CD14-positive monocyte (primary cell): ENCODE measurements at regions not wholly inside any gene's neighbourhood (a gene's known extent, or its start where the extent isn't known, plus 50 kb on each side); places are given as distances from the start of the nearest gene placed in this dataset.

Source experiments
- DNase-seq, 3 donors: peaks; one replicate each; pipeline ENCODE4 v3.0.0-alpha.2; 2011 to 2022
- H2AFZ ChIP-seq: 2 replicates; pipeline ENCODE4 v1.6.0; 2012; ENCODE audit warnings: mild to moderate bottlenecking, low read depth, low read length, inconsistent platforms; ENCODE audit not compliant: insufficient read depth, poor library complexity, severe bottlenecking
- H3K27ac ChIP-seq, 2 donors: 1 replicate in 1 of 2; 2 replicates in 1 of 2; pipeline ENCODE4 v1.5.1; 2012 to 2013; ENCODE audit warnings: low read length in 2 of 2, control low read depth in 1 of 2, inconsistent platforms in 1 of 2, low read depth in 1 of 2, mild to moderate bottlenecking in 1 of 2
- H3K27me3 ChIP-seq, 2 donors: one replicate each; pipeline versions ENCODE4 v1.6.0 to v1.6.1; 2011 to 2013; ENCODE audit warnings: low read length in 2 of 2; ENCODE audit not compliant: control insufficient read depth in 2 of 2, insufficient read depth in 2 of 2
- H3K36me3 ChIP-seq, 2 donors: replicated peaks in 1 of 2; 1 replicate in 1 of 2; 2 replicates in 1 of 2; pipeline versions ENCODE4 v1.5.1 to v1.6.1; 2012 to 2013; ENCODE audit warnings: low read length in 2 of 2, control low read depth in 1 of 2, inconsistent platforms in 1 of 2, mild to moderate bottlenecking in 1 of 2; ENCODE audit not compliant: insufficient read depth in 2 of 2, control insufficient read depth in 1 of 2
- H3K4me1 ChIP-seq, 2 donors: 1 replicate in 1 of 2; 2 replicates in 1 of 2; pipeline versions ENCODE4 v1.5.1 to v1.6.1; 2012 to 2013; ENCODE audit warnings: low read length in 2 of 2, control low read depth in 1 of 2, inconsistent platforms in 1 of 2, mild to moderate bottlenecking in 1 of 2, moderate library complexity in 1 of 2; ENCODE audit not compliant: insufficient read depth in 2 of 2, control insufficient read depth in 1 of 2
- H3K4me2 ChIP-seq: replicated peaks from 2 replicates; pipeline ENCODE3; 2012; ENCODE audit warnings: low read length, moderate library complexity, mild to moderate bottlenecking; ENCODE audit not compliant: poor library complexity, severe bottlenecking; ENCODE audit errors: extremely low read depth
- H3K4me3 ChIP-seq, 3 experiments: fragments of 200-600 bp in 1 of 3; sonication (generic) in 1 of 3; replicated peaks in 1 of 3; 1 replicate in 2 of 3; 2 replicates in 1 of 3; pipeline ENCODE4 v1.5.1; 2011 to 2013; ENCODE audit warnings: low read length in 3 of 3, mild to moderate bottlenecking in 3 of 3, control low read depth in 2 of 3, low read depth in 2 of 3, inconsistent platforms in 1 of 3, moderate library complexity in 1 of 3
- H3K79me2 ChIP-seq: 2 replicates; pipeline ENCODE4 v1.6.0; 2012; ENCODE audit warnings: mild to moderate bottlenecking, control low read depth, inconsistent platforms, low read length, moderate library complexity; ENCODE audit not compliant: insufficient read depth
- H3K9ac ChIP-seq: 2 replicates; pipeline ENCODE4 v1.6.0; 2017; ENCODE audit warnings: low read length, mild to moderate bottlenecking; ENCODE audit not compliant: insufficient read depth, poor library complexity, severe bottlenecking
- H3K9me3 ChIP-seq, 2 donors: replicated peaks in 1 of 2; 1 replicate in 1 of 2; 2 replicates in 1 of 2; pipeline versions ENCODE4 v1.5.1 to v1.6.1; 2012 to 2013; ENCODE audit warnings: low read length in 2 of 2, control low read depth in 1 of 2; ENCODE audit not compliant: control insufficient read depth in 1 of 2, insufficient read depth in 1 of 2
- H4K20me1 ChIP-seq: 2 replicates; pipeline ENCODE4 v1.6.0; 2012; ENCODE audit warnings: mild to moderate bottlenecking, low read length, control low read depth, moderate library complexity; ENCODE audit not compliant: insufficient read depth
- H3K27ac Mint-ChIP-seq, 7 donors: one replicate each; pipeline ENCODE4 v1.8.0; 2020; ENCODE audit warnings: mild to moderate bottlenecking in 7 of 7, mixed read lengths in 7 of 7, moderate library complexity in 6 of 7, inconsistent platforms in 2 of 7
- H3K27me3 Mint-ChIP-seq, 3 donors: one replicate each; pipeline ENCODE4 v1.8.0; 2021 to 2022; ENCODE audit warnings: low read depth in 3 of 3, mild to moderate bottlenecking in 3 of 3, mixed read lengths in 3 of 3, moderate library complexity in 3 of 3, inconsistent platforms in 1 of 3
- H3K36me3 Mint-ChIP-seq, 2 donors: one replicate each; pipeline ENCODE4 v1.8.0; 2020; ENCODE audit warnings: mixed read lengths in 2 of 2, inconsistent platforms in 1 of 2, mild to moderate bottlenecking in 1 of 2
- H3K4me1 Mint-ChIP-seq: one replicate; pipeline ENCODE4 v1.8.0; 2020; ENCODE audit warnings: mild to moderate bottlenecking, mixed read lengths
- H3K4me3 Mint-ChIP-seq, 2 donors: one replicate each; pipeline ENCODE4 v1.8.0; 2020; ENCODE audit warnings: mild to moderate bottlenecking in 2 of 2, mixed read lengths in 2 of 2, moderate library complexity in 1 of 2
- H3K9me3 Mint-ChIP-seq, 7 donors: one replicate each; pipeline ENCODE4 v1.8.0; 2020 to 2022; ENCODE audit warnings: mixed read lengths in 7 of 7, mild to moderate bottlenecking in 6 of 7, moderate library complexity in 6 of 7, inconsistent platforms in 2 of 7
- WGBS: methylation state at CpG from one replicate; pipeline ENCODE4 v1.1.5; 2013; ENCODE audit warnings: missing lambda C conversion rate; ENCODE audit not compliant: insufficient coverage; 5-methylcytosine and 5-hydroxymethylcytosine counted together
- intact Hi-C, 2 donors: fragments of 100-400 bp; cut with micrococcal nuclease; formaldehyde crosslinking; loops; one replicate each; pipeline versions ENCODE4 v1.15.0 to v1.15.1; 2023
- TF ChIP-seq, protein P1 (sequence below): fragments of 200-600 bp; IDR thresholded peaks from one replicate; pipeline ENCODE4 v1.8.0; 2022; ENCODE audit warnings: antibody characterized with exemption, mild to moderate bottlenecking

DNA sequence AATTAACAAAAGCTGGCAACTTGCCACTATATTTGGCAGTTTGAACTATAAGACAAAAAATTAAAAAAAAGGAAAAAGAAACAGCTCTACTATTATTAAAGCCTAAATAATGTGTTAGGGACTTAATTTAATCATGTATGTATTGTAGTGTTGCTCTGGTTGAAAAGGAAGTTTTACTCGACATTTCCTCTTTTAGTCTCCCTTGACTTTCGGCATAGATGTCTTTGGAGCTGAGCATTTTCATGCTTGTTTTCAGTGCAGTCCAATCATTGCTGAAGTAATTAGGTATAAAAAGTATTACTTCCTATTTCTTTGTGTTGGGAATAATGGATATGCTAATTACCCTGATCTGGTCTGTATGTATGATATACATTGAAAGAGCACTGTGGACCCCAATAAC, 216.8 kb upstream of the KLF6 start:
- intact Hi-C loops = no loop called here
- Mint-ChIP-seq H3K27ac (no peak overlapping the region), H3K4me1 (peaks cover 17% of the 10 kb centered on the region), H3K4me3 (no peak overlapping the region), H3K36me3 (no peaks in the 10 kb centered on the region), H3K9me3 (peaks cover 2 to 10% (median 7%) of the 10 kb centered on the region in 7 donors), H3K27me3 (peaks cover 2 to 7% (median 3%) of the 10 kb centered on the region in 3 donors)
- no peak overlapping the region for H2AFZ ChIP-seq
- no peak overlapping the region for H3K4me2 ChIP-seq
- H3K4me3 ChIP-seq = no peak overlapping the region
- H3K27me3 ChIP-seq = no peaks in the 10 kb centered on the region
- TF ChIP-seq, protein P1, sequence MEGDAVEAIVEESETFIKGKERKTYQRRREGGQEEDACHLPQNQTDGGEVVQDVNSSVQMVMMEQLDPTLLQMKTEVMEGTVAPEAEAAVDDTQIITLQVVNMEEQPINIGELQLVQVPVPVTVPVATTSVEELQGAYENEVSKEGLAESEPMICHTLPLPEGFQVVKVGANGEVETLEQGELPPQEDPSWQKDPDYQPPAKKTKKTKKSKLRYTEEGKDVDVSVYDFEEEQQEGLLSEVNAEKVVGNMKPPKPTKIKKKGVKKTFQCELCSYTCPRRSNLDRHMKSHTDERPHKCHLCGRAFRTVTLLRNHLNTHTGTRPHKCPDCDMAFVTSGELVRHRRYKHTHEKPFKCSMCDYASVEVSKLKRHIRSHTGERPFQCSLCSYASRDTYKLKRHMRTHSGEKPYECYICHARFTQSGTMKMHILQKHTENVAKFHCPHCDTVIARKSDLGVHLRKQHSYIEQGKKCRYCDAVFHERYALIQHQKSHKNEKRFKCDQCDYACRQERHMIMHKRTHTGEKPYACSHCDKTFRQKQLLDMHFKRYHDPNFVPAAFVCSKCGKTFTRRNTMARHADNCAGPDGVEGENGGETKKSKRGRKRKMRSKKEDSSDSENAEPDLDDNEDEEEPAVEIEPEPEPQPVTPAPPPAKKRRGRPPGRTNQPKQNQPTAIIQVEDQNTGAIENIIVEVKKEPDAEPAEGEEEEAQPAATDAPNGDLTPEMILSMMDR = no peak
- H3K9ac ChIP-seq = no peak overlapping the region
- no peaks in the 10 kb centered on the region for H4K20me1 ChIP-seq
- H3K4me1 ChIP-seq = peaks cover 14 to 15% of the 10 kb centered on the region in 2 donors
- no peaks in the 10 kb centered on the region for H3K79me2 ChIP-seq
- peaks cover 0 to 4% of the 10 kb centered on the region in 2 donors for H3K9me3 ChIP-seq
- WGBS = 40% methylated on average over 1 of the region's 2 CpGs
- no peaks in the 10 kb centered on the region for H3K36me3 ChIP-seq
- H3K27ac ChIP-seq = no peak overlapping the region
- peak; percentile 4 to 16 (median 10) for DNase-seq

DNA sequence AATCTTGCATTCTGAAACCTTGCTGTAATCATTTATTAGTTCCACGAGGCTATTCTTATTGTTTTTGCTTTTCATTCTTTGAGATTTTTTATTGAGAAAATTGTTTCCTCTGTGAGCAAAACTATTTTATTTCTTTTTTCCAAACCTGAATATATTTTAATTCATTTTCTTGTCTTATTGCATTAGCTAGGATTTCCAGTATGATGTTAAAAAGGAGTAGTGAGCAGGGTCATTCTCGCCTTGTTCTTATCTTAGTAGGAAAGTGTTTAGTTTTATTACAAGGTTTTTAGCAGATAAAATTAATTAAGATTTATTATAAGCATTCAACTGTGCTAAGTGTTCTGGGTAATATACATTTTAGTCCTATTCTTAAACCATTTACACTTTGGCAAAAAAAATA, 214.6 kb upstream of the KLF6 start:
- Histone ChIP-seq H4K20me1 (no peaks in the 10 kb centered on the region), H3K4me2 (no peak overlapping the region), H3K4me3 (no peak overlapping the region), H3K9me3 (peaks cover 0 to 4% of the 10 kb centered on the region in 2 donors), H3K27me3 (no peaks in the 10 kb centered on the region), H3K27ac (no peak overlapping the region), H2AFZ (no peak overlapping the region), H3K4me1 (no peaks in the 10 kb centered on the region), H3K36me3 (no peaks in the 10 kb centered on the region), H3K79me2 (no peaks in the 10 kb centered on the region), H3K9ac (no peak overlapping the region)
- intact Hi-C loops = no loop called here
- WGBS = no CpG with 5 or more reads among the region's 2 CpGs
- Mint-ChIP-seq H3K27me3 (peaks cover 2 to 7% (median 3%) of the 10 kb centered on the region in 3 donors), H3K9me3 (peaks cover 2 to 10% (median 7%) of the 10 kb centered on the region in 7 donors), H3K27ac (no peak overlapping the region), H3K36me3 (no peaks in the 10 kb centered on the region), H3K4me3 (no peak overlapping the region), H3K4me1 (peaks cover 6% of the 10 kb centered on the region)
- TF ChIP-seq, protein P1 = no peak
- DNase-seq = no peak
